GM12891 (cell line): ENCODE measurements at regions not wholly inside any gene's neighbourhood (a gene's known extent, or its start where the extent isn't known, plus 50 kb on each side); places are given as distances from the start of the nearest gene placed in this dataset.

Experiments used
- PAX5 ChIP-seq: IDR thresholded peaks from 2 replicates; pipeline ENCODE4 v1.6.1; 2011; ENCODE audit warnings: low read length, moderate library complexity, mild to moderate bottlenecking; ENCODE audit not compliant: insufficient read depth, severe bottlenecking
- POLR2A ChIP-seq: IDR thresholded peaks from 2 replicates; pipeline ENCODE4 v1.6.1; 2011; ENCODE audit warnings: low read depth, low read length, control low read depth
- POLR2AphosphoS5 ChIP-seq: IDR thresholded peaks from 2 replicates; pipeline ENCODE4 v1.6.1; 2011; ENCODE audit warnings: low read depth, low read length, control low read depth
- TAF1 ChIP-seq: IDR thresholded peaks from 2 replicates; pipeline ENCODE4 v1.6.1; 2011; ENCODE audit warnings: low read depth, low read length, control low read depth

DNA sequence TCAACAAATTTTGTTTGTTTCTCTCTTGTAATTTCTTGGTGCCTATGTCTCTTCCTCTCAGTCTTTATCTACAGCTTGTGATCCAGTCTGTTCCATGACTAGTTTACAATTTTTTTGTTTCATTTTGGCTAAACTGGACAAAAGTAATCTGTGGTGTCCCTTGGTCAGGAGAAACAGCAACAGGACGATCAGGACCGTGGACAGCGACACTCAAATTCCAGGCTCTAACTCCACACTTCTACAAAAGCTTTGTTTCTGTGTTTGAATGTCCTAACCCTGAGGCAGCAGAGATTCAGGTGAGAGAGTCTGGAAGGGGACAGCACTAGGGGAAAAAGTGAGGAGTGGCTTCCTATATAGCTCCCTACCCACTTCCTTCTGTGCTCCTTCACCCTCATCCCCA, 593.3 kb upstream of the FANCL start:
- TF ChIP-seq PAX5, result no peak
- TF ChIP-seq POLR2A, result no peak
- no peak for TF ChIP-seq POLR2AphosphoS5
- no peak for TF ChIP-seq TAF1
